GM12874 (cell line): ENCODE measurements at regions not wholly inside any gene's neighbourhood (a gene's known extent, or its start where the extent isn't known, plus 50 kb on each side); places are given as distances from the start of the nearest gene placed in this dataset.

ENCODE experiments used
- CTCF ChIP-seq: IDR thresholded peaks from 2 replicates; pipeline ENCODE4 v1.5.1; 2011; ENCODE audit warnings: low read depth, mild to moderate bottlenecking, control low read depth, low read length, moderate library complexity; ENCODE audit not compliant: insufficient read depth

GRCh38 chr20:39633689-39634088, 671.5 kb downstream of the DHX35 start:
- no peak for TF ChIP-seq CTCF

GRCh38 chr20:39632757-39633156, 670.6 kb downstream of the DHX35 start:
- TF ChIP-seq CTCF, result no peak

- no peak for TF ChIP-seq CTCF
Measured at GRCh38 chr20:39632176-39632575, 670.0 kb downstream of the DHX35 start.

GRCh38 chr20:39631557-39631956, 669.4 kb downstream of the DHX35 start:
- no peak for TF ChIP-seq CTCF

- TF ChIP-seq CTCF, result no peak
Measured at GRCh38 chr20:39630215-39630908, 668.2 kb downstream of the DHX35 start.

GRCh38 chr20:39627765-39628164, 665.6 kb downstream of the DHX35 start:
- TF ChIP-seq CTCF, result no peak

GRCh38 chr20:39624316-39624715, 662.2 kb downstream of the DHX35 start:
- no peak for TF ChIP-seq CTCF
